ENCODE measurements at regions not wholly inside any gene's neighbourhood (a gene's known extent, or its start where the extent isn't known, plus 50 kb on each side); places are given as distances from the start of the nearest gene placed in this dataset.

DNA sequence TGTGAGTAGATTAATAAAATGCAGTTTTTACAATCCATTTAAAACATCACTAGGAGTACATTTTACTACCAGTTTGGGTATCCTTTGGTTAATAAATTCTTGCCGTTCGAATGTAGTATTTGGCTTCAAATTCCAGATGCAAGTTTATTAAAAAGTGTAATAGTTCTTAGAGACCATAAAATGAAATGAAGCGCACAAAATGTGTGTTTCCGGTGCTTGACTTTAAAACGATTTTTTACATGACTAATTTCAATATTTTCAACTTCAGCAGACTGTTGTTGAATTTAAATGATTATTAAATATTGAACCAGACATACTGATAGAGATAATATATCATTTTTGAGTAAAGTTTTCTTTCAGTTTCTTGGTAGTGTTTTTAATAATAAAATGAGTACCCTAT, 138.4 kb upstream of the NAALADL2 start:
- TF ChIP-seq, protein P1, sequence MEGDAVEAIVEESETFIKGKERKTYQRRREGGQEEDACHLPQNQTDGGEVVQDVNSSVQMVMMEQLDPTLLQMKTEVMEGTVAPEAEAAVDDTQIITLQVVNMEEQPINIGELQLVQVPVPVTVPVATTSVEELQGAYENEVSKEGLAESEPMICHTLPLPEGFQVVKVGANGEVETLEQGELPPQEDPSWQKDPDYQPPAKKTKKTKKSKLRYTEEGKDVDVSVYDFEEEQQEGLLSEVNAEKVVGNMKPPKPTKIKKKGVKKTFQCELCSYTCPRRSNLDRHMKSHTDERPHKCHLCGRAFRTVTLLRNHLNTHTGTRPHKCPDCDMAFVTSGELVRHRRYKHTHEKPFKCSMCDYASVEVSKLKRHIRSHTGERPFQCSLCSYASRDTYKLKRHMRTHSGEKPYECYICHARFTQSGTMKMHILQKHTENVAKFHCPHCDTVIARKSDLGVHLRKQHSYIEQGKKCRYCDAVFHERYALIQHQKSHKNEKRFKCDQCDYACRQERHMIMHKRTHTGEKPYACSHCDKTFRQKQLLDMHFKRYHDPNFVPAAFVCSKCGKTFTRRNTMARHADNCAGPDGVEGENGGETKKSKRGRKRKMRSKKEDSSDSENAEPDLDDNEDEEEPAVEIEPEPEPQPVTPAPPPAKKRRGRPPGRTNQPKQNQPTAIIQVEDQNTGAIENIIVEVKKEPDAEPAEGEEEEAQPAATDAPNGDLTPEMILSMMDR (IDR thresholded peaks at IDR 0.05; ENCODE audit: low read depth, low read length, poor library complexity, severe bottlenecking), result no peak
- no peak for TF ChIP-seq EZH2phosphoT487 (IDR thresholded peaks at IDR 0.05; ENCODE audit: borderline replicate concordance, low read length)
